ENCODE measurements at regions not wholly inside any gene's neighbourhood (a gene's known extent, or its start where the extent isn't known, plus 50 kb on each side); places are given as distances from the start of the nearest gene placed in this dataset.

GRCh38 chr11:119889728-119890280, 160.8 kb upstream of the NECTIN1 start:
- in situ Hi-C loops (cut with HindIII; ENCODE audit: low pct_unique_long_range_greater_than_20kb, low sequenced_read_pairs), result no loop called here
- DNase-seq (ENCODE audit: low read depth, low spot score), result no peak

DNA sequence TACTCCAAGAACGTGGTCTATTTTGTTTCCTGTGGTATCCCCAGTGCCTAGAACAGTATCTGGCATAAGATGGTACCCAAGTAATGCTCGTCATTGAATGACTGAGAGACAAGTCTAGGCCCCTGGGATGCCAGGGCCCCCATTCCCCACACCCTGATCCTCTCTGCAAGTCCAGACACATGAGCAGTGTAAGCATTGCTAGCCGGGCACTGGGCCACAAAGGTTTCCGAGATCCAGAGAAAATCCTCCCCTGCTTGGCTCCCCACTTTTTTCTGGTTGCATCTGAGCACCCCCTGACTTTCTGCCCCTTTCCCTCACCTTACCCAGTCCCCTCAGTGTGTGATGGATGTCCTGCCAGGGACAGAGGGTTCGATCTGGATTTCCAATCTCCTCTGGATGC, 160.1 kb upstream of the NECTIN1 start:
- in situ Hi-C loops (cut with HindIII; ENCODE audit: low pct_unique_long_range_greater_than_20kb, low sequenced_read_pairs), result no loop called here

DNA sequence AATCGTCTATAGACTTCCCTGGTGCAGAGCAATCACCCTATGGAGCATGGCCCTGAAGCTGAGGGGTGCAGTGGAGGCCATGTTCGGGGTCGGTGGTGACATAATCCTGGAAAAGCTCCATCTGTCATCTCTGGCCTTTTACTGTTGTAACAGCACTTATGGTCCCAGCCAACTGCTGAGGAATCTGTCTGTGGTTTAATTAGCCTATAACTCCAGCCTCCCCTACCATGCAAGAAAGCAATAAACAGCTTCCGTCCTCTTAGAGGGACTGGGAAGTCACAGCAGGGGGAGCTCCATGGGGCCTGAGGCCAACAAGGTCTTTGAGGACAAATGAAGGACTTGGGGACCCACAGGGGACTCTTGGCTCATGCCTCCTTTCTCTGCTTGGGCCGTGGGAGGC, 159.1 kb upstream of the NECTIN1 start:
- no peak for DNase-seq (ENCODE audit: low read depth, low spot score)
- in situ Hi-C loops (cut with HindIII; ENCODE audit: low pct_unique_long_range_greater_than_20kb, low sequenced_read_pairs), result no loop called here

More for the DNA sequence above, 160.1 kb upstream of the NECTIN1 start:
- no peak for DNase-seq (ENCODE audit: low read depth, low spot score)

DNA sequence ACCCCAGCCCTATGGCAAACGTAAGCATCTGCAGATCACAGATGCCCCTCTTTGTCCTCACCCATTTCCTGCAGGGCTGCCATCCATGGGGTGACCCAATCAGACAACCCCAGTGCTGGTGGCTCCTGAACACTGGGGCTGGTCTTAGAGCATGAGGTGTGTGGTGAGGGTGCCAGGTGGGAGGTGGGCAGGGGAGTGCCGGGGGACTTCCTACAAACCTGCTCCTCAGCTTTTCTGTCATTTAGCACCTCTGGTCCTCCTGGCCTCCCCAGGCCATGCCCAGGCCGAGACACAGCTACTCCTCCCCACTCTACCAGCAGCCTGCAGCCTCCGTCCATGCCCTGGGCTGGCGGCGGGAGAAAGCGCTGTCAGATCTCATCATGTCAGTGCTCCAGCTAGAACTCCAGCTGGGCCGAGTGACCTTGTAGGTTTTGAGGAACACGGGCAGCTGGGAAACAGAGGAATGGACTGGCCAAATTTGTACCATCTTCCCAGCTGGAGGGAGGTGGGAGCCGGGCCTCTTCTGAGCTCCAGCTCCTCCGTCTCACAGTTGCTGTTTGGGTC, 157.7 kb upstream of the NECTIN1 start:
- in situ Hi-C loops (cut with HindIII; ENCODE audit: low pct_unique_long_range_greater_than_20kb, low sequenced_read_pairs), result no loop called here
- DNase-seq (ENCODE audit: low read depth, low spot score), result no peak

DNA sequence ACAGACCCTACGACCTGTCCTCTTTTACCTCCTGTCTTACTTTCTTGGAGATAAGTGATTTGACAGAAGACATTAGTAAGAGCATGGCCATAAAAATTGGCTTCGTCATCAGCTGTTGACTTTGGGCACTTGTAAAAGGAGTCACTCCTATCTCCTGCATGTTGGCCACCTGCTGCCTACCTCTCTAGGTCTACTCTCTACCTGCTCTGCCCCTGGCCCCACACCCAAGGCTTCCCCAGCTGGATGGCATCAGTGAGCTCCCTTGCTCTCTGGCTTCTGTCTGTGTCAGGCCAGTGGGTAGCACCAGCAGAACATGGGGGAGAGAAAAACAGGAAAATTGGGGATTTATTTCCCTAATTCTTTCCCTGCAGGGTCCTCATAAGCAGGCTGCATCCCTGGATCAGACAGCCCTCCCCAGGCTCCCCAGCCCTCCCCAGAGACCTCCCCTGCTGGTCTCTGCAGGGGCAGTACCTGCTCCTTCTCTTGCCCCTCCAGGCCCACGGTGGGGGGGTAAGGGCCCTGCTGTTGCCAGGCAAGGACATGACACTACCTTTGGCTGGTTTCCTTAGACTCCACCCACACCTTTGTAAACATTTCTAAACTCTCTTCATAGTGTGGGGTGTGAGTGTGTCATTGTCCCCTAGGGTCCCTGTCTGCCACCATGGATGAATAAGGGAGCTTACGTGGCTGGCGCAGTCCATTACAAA, 157.0 kb upstream of the NECTIN1 start:
- in situ Hi-C loops (cut with HindIII; ENCODE audit: low pct_unique_long_range_greater_than_20kb, low sequenced_read_pairs), result no loop called here
- no peak for DNase-seq (ENCODE audit: low read depth, low spot score)

GRCh38 chr11:119885067-119885466, 156.1 kb upstream of the NECTIN1 start:
- no peak for DNase-seq (ENCODE audit: low read depth, low spot score)
- in situ Hi-C loops (cut with HindIII; ENCODE audit: low pct_unique_long_range_greater_than_20kb, low sequenced_read_pairs), result no loop called here

DNA sequence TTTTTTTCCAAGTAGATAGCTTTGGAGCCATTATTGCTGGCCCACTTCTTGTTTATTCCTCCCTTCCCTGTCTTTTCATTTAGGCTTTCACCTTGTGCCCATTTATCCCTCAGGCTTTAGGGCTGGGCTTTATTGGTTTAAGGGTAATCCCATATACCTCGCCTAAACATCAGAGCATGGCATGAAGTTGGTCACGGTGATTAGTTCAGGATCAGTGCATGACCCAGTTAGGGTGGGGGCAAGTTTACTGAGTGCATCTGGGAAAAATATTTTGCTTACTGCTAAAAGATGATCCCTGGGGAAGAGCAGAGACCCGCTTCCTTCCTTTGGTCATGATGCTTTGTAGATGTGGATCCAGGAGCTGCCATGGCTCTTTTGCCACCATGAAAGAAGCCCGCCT, 153.3 kb upstream of the NECTIN1 start:
- no peak for DNase-seq (ENCODE audit: low read depth, low spot score)
- in situ Hi-C loops (cut with HindIII; ENCODE audit: low pct_unique_long_range_greater_than_20kb, low sequenced_read_pairs), result no loop called here

GRCh38 chr11:119880873-119881272, 151.9 kb upstream of the NECTIN1 start:
- in situ Hi-C loops (cut with HindIII; ENCODE audit: low pct_unique_long_range_greater_than_20kb, low sequenced_read_pairs), result no loop called here

GRCh38 chr11:119880143-119880542, 151.1 kb upstream of the NECTIN1 start:
- DNase-seq (ENCODE audit: low read depth, low spot score), result no peak
- in situ Hi-C loops (cut with HindIII; ENCODE audit: low pct_unique_long_range_greater_than_20kb, low sequenced_read_pairs), result no loop called here

More at GRCh38 chr11:119880873-119881272, 151.9 kb upstream of the NECTIN1 start:
- DNase-seq (ENCODE audit: low read depth, low spot score), result no peak

DNA sequence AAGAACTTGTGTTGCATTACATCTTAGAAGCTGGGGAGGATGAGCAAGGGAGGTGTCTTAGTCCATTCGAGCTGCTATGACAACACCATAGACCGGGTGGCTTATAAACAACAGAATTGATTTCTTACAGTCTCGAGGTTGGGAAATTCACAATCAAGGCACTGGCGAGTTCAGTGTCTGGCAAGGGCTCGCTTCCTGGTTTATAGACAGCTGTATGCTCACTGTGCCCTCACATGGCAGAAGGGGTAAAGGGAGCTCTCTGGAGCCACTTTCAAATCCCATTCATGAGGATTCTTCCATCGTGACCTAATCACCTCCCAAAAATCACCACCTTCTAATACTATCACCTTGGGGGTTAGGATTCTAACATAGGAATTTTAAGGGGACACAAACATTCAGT, 150.0 kb upstream of the NECTIN1 start:
- peak; percentile 2 for DNase-seq (ENCODE audit: low read depth, low spot score)
- in situ Hi-C loops (cut with HindIII; ENCODE audit: low pct_unique_long_range_greater_than_20kb, low sequenced_read_pairs), result no loop called here

- in situ Hi-C loops (cut with HindIII; ENCODE audit: low pct_unique_long_range_greater_than_20kb, low sequenced_read_pairs), result no loop called here
These were observed 147.8 kb upstream of the NECTIN1 start for GRCh38 chr11:119876841-119877240.

DNA sequence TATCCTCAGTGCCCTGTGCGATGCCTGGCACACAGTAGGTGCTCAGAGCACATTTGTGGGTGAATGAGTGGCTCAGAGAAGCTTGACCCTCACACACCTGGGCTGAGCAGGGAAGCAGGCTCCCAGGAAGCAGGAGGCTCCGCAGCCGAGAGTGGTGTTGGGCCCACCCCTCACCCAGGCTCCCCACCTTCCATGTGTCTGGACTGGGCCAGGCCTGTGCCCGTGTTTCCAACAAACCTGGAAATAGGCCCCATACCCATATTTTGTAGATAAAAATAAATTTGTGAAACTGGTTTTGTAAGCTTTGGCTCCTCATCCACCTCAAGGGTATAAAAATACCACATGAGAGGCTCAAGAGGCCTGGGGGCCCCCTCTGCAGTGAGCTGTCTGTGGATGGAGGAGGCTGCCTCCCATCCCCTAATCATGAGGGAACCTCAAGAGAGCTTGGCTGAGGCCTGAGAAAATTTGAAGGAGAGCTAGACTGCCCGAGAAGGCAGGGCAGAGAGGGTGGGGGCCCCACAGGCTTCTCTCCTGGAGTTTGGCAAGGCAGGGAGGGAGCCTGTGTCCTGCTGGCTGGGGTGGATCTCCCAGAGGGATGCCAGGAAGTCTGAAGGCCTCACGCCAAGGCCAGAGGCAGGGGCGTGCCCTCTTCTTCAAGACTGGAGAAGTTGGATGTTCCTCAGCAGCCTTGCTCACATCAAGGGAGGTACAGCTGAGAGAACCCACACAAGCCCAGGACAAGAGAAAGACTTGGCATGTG, 147.0 kb upstream of the NECTIN1 start:
- in situ Hi-C loops (cut with HindIII; ENCODE audit: low pct_unique_long_range_greater_than_20kb, low sequenced_read_pairs), result no loop called here
- no peak for DNase-seq (ENCODE audit: low read depth, low spot score)

More at GRCh38 chr11:119876841-119877240, 147.8 kb upstream of the NECTIN1 start:
- DNase-seq (ENCODE audit: low read depth, low spot score), result no peak

GRCh38 chr11:119874660-119875238, 145.7 kb upstream of the NECTIN1 start:
- DNase-seq (ENCODE audit: low read depth, low spot score), result no peak
- in situ Hi-C loops (cut with HindIII; ENCODE audit: low pct_unique_long_range_greater_than_20kb, low sequenced_read_pairs), result no loop called here

DNA sequence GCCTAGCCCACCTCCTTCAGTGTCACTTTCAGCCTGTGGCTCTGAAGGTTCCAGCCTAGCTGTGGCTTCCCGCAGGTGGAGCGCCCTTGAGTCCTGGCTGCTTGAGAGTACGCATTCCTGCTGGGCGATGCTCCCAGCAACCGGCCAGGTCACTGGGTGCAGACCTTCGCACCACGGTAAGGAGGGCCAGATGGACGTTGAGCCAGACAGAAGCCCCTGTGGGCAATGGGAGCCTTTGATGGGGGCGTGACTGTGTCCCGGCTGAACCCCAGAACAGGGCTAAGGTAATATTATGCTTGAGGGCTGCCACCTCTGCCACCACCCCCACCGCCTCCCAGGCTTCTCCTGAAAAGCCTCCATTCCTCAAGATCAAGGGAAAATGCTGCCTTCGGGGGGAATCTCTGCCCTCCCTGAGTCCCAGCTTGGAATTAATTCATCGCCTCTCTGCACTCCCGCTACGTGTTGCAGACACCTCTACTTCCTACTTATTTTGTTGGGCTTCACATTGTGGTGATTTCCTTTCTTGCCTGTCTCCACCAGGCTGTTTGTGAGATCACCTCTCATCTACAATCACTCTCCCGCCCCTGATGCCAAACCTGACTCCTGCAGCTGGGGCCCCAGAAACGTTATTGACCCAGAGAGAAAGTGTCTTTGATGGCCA, 144.9 kb upstream of the NECTIN1 start:
- in situ Hi-C loops (cut with HindIII; ENCODE audit: low pct_unique_long_range_greater_than_20kb, low sequenced_read_pairs), result no loop called here
- DNase-seq (ENCODE audit: low read depth, low spot score), result no peak

DNA sequence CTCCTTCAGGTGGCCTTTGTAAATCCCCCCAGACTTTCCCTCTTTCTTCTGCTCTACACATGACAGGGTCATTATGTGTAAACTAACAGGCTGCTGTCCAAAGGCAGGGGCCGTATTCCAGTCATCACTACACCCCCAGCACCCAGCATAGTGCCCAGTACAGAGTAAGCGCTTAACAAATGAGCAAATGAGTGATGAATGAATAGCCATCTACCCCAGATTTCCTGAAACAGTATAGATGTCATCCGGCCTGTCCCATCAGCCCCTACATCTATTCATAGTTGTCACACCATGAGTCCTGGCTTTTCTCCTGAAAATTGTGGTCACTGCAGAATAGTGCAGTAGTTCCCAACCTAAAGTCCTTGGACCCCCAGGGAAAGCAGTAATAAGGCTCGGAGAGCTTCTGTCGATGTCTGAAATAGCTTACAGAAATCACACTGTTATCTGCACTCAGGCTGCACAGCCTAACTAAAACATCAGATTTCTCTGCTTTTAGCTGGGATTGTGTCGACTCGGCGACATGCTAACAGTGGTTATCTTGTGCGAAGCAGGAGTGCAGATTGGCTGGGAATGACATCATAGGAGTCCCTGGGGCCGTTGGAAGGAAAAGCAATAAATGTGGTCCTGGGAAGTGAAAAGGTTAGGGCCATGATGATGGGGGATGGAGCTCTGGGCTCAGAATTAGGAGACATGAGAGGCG, 143.8 kb upstream of the NECTIN1 start:
- DNase-seq (ENCODE audit: low read depth, low spot score), result no peak
- in situ Hi-C loops (cut with HindIII; ENCODE audit: low pct_unique_long_range_greater_than_20kb, low sequenced_read_pairs), result no loop called here

DNA sequence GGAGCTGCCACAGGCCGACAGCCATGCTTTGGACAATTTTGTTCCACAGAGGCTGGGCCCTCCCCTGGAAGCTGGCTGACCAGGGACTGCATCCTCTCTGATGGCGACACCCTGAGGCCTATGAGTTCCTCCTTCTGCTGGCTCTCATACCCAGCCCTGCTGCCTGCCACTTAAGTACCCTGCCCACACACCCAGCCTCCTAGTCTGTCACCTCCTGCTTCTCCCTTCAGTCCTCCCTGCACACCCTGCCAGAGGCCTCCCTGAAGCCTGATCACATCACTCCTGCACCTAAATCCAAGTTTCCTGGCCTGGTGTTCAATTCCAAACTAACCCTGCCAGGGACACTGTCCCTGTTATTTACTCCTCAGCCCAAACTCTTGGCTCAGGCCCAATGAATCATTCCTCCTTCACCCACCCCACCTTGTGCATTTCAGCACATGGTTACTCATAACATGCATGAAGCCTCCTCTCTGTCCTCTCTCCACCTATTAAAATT, 136.7 kb upstream of the NECTIN1 start:
- no peak for DNase-seq (ENCODE audit: low read depth, low spot score)
- in situ Hi-C loops (cut with HindIII; ENCODE audit: low pct_unique_long_range_greater_than_20kb, low sequenced_read_pairs), result no loop called here

DNA sequence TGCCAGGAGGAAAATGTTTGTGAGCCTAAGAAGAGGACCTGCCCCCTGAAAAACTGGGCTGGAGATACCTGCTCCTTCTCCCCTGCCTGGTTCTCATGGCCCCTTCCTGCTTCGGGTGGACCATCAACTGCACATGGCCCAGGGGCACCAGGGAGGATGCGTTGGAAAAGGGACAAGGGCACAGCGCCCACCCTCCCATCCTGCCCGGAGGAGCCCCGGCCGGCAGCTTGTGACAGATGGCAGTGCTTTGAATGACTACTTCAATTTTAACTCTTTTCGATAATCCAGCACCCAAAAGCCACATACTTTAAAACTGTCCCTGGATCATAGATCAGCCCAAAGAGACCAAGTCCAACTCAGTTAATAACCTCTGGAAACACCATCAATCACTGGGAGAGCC, 135.8 kb upstream of the NECTIN1 start:
- in situ Hi-C loops (cut with HindIII; ENCODE audit: low pct_unique_long_range_greater_than_20kb, low sequenced_read_pairs), result no loop called here
- no peak for DNase-seq (ENCODE audit: low read depth, low spot score)
